ENCODE measurements at regions not wholly inside any gene's neighbourhood (a gene's known extent, or its start where the extent isn't known, plus 50 kb on each side); places are given as distances from the start of the nearest gene placed in this dataset.

DNA sequence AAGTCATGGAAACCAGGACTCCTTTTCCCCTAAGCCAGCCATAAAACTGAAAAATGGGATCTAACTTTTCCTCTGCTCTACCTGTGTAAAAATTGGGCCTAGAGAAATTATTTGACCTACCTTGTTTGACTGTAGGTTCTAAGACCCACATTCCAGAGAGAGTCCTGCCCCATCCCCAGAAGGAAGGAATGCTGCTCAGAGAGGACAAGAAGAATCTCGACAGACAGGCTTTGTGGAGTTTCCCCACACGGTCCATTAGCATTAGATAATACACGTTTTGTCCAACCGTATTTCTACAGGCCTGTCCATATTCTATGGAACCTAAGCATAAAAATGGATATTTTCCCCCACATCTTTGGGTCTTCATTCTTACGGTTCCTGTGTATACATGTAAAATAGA, 403.3 kb downstream of the METTL4 start:
- Histone ChIP-seq H3K4me3 (no peak overlapping the region), H3K27ac (no peak overlapping the region)
- no peak for DNase-seq (ENCODE audit: low spot score)
- TF ChIP-seq, protein P1, sequence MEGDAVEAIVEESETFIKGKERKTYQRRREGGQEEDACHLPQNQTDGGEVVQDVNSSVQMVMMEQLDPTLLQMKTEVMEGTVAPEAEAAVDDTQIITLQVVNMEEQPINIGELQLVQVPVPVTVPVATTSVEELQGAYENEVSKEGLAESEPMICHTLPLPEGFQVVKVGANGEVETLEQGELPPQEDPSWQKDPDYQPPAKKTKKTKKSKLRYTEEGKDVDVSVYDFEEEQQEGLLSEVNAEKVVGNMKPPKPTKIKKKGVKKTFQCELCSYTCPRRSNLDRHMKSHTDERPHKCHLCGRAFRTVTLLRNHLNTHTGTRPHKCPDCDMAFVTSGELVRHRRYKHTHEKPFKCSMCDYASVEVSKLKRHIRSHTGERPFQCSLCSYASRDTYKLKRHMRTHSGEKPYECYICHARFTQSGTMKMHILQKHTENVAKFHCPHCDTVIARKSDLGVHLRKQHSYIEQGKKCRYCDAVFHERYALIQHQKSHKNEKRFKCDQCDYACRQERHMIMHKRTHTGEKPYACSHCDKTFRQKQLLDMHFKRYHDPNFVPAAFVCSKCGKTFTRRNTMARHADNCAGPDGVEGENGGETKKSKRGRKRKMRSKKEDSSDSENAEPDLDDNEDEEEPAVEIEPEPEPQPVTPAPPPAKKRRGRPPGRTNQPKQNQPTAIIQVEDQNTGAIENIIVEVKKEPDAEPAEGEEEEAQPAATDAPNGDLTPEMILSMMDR (IDR thresholded peaks at IDR 0.05), result no peak

DNA sequence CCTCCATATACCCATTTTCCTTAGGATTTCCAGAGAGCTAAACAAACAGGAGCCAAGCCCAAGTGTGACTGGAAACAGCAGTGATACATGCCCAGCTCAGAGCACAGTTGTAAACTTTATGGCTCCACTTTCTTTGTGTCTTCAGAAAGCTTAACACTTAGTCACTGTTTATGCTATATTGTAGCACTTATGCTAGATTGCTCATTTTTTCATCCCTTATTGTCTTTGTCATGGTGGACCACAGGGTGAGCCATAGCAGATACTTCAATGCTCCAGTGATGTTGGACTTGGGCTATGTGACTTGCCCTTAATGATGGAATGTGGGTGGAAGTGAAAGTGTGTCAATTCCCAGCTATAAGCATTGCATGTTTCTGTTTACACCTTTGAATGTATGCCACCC, 401.6 kb downstream of the METTL4 start:
- Histone ChIP-seq H3K27ac (no peak overlapping the region), H3K4me3 (no peak overlapping the region)
- DNase-seq (ENCODE audit: low spot score), result no peak
- TF ChIP-seq, protein P1 (IDR thresholded peaks at IDR 0.05), result no peak

DNA sequence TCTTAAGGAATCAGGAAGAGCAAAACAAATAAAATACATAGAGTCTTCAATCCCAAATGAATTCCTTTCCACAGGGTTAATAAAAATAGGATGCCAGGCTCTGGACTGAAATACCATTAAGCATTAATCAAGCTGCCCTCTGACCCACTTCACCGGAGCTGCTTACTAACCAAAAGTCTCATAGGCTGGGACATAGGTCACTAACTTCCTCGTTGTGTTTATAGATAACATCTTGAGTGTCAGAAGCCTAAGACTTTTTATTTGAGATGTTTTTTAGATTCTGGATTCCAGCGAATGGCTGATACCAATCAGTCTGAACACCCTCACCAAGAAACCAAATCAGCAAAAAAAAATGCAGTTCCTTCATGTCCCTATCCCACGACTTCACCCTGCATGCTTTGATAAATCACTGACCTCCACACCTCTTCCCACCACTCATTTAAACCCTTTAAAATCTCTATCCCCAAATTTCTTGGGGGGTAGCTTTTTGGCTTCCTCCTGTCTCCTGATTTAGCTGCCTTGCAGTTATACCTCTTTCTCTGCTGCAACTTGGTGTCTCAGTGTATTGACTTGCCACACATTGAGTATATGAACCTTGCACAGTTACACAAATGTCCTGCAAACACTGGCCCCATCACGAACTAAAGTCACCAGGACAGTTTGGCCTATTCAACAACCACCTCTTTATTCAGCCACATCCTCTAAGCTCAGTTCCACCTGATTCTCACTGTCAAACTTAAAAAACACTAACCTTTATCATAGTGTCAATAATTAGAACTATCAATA, 399.3 kb downstream of the METTL4 start:
- no peak for DNase-seq (ENCODE audit: low spot score)
- Histone ChIP-seq H3K27ac (no peak overlapping the region), H3K4me3 (no peak overlapping the region)
- TF ChIP-seq, protein P1 (IDR thresholded peaks at IDR 0.05), result no peak

DNA sequence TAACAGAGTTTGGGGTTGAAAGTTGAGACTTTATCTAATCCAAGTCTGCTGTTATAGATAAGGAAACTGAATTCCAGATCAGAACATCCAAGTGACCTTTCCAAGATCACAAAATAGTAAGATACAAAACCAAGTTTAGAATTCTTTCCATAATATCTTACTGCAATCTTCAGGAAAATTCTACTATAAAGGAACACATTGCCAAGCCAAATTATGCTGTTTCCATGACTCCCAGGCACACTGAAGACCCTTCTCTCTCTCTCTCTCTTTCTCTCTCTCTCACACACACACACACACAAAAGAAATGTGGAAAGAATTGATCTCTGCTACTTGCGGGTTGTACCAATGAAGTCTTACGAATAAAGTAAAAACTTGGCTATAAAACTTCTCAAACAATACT, 398.4 kb downstream of the METTL4 start:
- TF ChIP-seq, protein P1 (IDR thresholded peaks at IDR 0.05), result no peak
- no peak overlapping the region for H3K4me3 ChIP-seq
- H3K27ac ChIP-seq, result no peak overlapping the region
- no peak for DNase-seq (ENCODE audit: low spot score)

DNA sequence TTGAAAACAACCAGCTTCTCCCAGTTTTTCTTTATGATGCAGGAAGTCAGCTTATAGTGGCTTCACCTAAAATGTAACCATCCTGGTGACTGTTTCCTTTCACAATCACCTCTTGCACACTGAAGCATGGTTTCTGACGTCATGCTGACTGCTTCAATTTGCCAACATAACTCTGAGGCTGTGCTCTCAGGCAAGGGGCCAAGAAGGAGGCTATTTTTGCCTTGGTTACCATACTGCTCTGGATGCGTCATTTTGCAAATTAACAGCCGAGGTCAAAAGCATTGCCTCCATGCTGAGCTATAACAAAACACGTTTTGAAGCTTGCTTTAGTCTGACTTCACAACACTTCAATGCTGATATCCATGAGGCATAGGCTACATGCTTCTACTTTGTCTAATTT, 397.8 kb downstream of the METTL4 start:
- Histone ChIP-seq H3K27ac (no peak overlapping the region), H3K4me3 (no peak overlapping the region)
- TF ChIP-seq, protein P1 (IDR thresholded peaks at IDR 0.05), result no peak
- no peak for DNase-seq (ENCODE audit: low spot score)

DNA sequence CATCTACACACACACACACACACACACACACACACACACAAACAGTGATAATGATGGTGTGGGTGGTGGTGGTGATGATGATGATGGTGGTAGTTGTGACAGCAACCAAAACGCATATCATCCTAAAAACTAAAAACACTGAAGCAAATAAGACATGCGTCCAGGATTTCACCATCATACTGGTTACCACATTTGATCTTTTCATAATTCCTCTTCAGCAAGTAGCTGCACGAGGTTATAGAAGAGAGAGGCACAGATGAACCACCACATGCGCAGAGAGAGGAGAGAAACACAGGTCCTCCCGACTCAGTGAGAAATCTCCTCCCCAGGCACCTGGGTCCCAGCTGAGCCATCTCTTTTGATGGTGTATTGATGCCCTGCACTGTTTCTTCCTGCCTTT, 393.3 kb downstream of the METTL4 start:
- Histone ChIP-seq H3K27ac (no peak overlapping the region), H3K4me3 (no peak overlapping the region)
- no peak for DNase-seq (ENCODE audit: low spot score)
- TF ChIP-seq, protein P1 (IDR thresholded peaks at IDR 0.05), result no peak

DNA sequence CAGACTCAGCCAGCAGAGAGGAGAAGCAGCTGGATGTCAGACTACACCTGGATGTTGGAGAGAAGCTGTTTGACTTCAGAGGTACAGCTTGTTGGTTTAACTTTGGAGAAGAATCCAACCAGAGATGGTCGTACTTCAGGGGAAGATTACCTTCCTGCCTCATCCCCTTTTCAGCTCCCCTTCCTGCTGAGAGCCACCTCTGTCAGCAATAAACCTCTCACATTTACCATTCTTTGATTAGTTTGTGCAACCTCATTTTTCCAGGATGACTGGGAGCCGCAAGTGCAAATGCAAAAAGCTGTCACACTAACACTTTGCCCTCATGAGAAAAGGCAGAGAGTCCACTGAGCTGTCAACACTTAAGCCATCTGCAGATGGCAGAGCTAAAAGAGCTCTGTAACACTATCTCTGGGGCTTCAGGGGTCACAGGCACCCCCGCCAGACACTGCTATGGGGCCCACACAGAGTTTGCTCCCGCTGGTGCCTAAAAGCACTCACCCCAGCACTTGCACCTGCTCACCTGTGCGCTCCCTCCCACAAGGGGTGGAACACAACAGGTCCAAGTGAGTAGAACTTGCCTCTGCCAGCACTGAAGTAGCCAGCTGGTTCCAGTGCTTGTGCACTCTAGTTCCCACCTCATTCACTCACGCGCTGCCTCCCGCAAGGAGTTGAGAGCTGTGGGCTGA, 391.7 kb downstream of the METTL4 start:
- TF ChIP-seq, protein P1 (IDR thresholded peaks at IDR 0.05), result no peak
- no peak for DNase-seq (ENCODE audit: low spot score)
- no peak overlapping the region for H3K4me3 ChIP-seq
- no peak overlapping the region for H3K27ac ChIP-seq
